Inflammatory macrophage treated with lipopolysaccharide for 4 hours (primary cell): ENCODE measurements at regions not wholly inside any gene's neighbourhood (a gene's known extent, or its start where the extent isn't known, plus 50 kb on each side); places are given as distances from the start of the nearest gene placed in this dataset.
"Not testable (repeated sequence)": the region's sequence is repeated elsewhere in the genome, so short reads cannot be mapped to it uniquely, and the experiment has no call there.

Experiments used
- DNase-seq: peaks from one replicate; pipeline ENCODE4 v3.0.0-alpha.2; 2020

DNA sequence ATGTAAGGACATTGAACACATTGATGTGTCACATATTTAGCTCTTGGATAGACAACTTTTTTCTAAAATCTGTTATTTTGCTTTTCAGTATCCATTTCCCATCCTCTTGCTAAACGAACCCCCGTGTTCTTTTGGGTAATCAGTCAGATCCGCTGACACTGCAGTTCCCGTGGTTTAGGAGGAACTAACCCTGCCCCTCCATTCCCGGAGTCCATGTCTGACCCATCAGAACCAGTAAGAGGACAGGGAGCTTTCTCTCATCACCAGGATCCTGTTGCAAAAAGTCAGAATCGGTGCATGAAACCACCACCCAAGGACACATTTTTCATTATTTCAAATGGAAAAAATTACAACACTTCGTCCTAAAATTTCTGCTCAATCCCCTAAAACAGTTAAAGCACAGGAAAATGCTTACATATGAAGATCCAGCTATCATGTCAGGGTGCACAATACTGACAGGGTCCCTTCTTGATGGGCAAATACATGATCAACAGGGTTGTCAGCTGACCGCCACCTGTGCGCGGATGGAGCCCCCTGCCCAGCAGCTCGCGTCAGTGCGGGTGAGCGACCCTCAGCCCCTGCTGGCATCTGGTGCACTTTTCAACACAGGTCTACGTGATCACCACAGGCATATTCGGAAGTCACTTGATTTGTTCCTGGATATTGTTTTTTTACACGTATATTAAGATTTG lies 276.8 kb downstream of the ADGRD1 start:
- no peak for DNase-seq

DNA sequence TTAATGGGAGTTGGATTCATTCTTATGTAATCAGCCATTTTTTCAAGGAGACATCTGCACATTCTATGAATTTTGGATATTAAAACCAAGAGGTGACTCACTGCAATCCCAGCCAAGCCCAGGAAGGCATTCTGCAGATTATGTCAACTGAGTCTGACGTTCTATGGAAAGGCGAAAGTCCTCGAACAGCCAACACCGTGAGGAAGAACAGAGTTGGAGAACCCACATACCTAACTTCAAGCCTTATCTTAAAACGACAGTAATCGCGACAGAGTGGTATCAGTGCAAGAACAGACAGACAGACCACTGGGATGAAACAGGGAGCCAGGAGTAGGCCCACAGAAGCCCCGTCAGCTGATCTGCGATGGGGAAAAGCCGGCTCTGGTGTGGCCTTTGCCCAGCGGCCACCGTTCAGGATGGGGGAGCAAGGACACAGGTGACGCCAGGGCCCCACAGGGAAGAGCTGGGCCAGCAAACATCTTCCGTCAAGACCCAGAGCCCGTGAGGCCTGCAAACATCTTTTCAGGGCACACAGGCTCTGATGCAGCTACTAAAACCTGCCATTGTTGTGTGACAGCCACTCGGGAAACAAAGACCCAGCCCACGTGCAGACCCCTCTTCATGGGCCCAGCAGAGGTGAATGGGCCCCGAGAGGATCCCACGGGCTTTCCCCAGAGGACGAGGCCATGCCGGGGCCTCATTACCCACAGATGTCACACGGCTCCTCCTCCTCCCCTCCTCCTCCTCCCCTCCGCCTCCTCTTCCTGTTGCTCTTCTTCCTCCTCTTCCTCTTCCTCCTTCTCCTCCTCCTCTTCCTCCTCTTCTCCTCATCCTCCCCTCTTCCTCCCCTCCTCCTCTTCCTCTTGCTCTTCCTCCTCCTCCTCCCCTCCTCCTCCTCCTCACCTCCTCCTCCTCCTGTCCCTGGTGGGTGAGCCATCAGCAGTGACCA lies 277.6 kb downstream of the ADGRD1 start:
- no peak for DNase-seq

DNA sequence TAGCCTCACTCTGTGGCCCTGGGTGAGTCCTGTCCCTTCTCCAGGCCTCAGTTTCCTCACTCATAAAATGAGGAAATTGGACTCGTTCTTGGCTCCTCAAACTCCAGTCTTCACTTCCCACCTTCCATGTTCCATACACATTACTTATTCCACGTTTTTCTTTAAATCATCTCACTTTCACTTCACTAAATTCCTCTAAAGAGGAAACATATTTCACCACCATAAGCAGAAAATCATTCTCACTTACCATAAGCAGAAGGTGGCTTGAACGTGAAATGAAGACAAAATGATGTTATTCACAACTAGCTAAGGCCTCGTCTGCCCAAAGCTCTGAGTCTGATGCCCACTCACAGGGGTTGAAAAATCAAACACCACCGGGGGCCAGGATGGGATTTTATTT lies 278.3 kb downstream of the ADGRD1 start:
- peak; percentile 27 for DNase-seq

DNA sequence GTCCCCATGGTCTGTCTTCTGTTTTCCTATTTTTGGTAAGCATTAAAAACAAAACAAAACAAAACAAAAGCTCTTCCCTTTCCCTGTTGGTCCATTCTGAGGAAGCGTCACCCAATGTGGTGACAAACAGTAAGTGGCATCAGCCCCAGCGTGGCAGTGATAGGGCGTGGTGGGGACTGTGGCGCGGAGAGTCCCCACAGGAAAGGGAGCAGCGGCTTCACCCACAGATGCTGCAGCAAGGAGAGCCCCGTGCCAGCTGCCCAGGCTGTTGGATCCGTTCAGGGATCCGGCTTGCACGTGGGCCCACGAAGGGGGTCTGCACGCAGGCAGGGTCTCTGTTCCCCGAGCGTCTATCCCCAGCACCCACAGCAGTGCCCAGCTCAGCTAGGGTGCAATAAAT lies 279.2 kb downstream of the ADGRD1 start:
- not testable (repeated sequence) for DNase-seq

DNA sequence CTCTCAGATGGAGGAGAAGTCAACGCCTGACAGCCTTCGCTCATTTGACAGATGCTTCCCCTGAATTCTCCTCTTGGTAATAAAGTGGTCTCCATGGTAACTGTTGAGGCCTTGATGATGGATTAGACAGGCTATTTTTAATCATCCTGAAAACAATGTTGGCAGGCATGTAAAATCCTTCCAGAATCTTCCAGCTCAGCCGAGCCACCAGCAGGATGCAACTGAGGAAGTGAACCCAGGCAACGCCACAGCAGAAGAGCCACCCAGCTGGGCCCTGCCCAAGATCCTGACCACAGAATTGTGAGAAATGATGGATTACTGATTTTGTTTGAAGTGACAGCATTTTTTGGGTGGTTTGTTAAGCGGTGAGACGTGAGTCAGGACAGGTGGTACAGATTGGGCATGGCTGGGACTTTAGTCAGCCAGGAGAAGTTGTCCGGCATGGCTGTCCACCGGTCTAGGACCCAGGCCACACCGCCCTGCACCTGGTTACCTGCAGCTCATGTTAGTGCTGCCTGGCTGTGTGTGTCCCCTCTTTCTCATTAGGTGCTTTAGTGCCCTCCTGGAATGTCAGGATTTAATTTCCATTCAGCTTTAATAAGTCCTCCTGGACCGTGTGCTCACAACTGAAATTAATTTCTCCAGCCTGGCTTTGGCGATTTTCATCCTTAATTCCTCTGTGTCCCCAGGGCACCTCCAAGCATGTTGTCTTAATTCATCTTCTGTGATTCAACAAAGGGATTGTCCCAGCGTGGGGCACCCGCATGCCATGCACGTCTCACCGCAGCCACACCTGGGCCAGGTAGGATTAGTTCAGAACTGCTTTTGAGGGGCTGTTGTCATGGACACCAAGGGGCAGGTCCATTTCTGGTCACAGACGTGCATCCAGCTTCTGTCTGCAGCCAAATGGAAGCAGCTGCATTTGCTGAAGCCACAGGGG lies 280.4 kb downstream of the ADGRD1 start:
- DNase-seq: not testable (repeated sequence)

DNA sequence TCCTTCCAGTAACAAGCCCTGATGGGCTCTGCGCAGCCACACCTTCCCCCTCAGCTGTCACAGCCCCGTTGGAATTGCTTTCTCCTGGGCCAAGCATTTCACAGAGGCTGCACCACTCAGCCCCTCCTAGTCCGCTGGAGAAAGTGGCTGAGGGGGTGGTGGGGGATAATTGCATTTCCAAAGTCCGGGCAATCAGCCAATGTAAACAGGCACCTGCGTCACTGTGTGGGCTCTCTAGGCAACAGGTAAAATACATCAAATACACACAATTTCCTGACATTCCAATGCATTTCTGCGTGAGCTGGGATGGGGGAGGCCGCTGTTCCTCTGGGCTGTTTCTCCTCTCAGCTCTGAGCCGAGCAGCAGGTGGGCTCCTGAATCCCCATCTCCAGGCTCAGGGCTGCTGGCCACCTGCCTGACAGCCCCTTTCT lies 281.1 kb downstream of the ADGRD1 start:
- not testable (repeated sequence) for DNase-seq

DNA sequence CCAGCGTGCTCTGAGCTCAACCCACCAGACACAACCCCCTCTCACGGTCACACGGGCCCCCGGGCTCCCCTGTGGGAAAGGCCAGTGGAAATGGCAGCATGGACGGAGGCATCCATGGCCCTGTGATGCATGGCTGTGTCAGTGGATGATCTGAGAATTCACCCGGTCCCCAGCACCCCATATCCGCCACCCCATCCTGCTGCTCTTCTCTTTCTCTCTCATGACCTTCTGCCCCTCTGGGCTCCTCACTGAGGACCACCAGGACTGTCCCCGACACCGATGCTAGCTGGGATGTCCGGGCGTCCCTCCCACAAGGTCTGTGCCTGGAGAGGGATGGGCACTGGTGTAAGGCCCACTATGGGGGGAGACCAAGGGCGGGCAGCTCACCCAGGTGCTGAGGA lies 282.2 kb downstream of the ADGRD1 start:
- DNase-seq: no peak

DNA sequence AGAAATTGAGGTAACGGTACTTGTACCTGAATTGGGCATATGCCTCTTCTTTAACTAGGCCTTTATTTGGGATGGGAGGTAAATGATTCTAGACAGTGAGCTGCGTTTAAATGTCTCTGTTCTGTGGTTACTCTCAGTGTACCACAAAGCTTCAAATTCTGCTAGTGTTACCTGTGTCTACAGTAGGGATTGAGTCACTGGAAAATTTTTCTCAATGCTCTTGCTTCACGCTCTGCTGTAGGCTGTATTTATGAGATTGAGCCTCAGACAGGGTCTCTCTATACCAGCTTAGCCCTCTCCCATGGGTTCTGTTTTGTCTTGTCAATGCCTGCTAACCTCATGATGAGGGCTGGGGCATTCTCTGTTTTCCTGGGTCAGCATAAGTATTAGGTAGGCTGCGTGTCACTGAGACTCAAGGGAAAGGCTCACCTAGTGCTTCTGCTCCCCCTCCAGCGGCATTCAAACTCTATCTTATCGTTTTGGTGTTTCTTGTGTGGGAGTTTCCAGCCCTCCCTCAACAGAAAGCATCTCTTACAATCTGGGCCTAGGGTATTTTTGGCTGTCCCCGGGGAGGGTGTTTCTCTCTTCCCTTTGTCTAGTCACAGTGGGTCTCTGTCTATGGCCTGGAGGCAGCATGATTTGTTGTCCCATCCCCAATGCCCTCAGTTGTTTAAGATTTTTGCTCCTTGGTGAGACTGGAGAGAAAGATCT lies 285.8 kb downstream of the ADGRD1 start:
- no peak for DNase-seq

DNA sequence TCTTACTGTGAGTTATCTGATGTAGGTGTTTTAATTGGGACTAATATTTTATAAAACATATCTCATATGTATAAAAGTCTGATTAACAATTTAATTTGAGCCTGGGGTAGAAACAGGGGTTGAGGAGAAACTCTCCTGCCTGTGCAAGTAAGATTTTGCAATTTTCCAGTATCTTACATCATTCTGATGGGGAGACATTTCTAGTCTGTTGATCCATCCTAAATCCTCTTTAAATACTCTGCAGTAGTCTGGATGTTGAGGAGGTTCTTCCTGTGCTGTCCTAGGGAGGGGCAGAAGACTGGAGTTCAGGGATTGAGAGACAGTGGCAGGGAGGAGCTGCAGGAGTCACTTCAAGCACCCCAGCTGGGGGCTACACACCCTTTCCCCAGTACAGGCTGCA lies 287.8 kb downstream of the ADGRD1 start:
- no peak for DNase-seq

DNA sequence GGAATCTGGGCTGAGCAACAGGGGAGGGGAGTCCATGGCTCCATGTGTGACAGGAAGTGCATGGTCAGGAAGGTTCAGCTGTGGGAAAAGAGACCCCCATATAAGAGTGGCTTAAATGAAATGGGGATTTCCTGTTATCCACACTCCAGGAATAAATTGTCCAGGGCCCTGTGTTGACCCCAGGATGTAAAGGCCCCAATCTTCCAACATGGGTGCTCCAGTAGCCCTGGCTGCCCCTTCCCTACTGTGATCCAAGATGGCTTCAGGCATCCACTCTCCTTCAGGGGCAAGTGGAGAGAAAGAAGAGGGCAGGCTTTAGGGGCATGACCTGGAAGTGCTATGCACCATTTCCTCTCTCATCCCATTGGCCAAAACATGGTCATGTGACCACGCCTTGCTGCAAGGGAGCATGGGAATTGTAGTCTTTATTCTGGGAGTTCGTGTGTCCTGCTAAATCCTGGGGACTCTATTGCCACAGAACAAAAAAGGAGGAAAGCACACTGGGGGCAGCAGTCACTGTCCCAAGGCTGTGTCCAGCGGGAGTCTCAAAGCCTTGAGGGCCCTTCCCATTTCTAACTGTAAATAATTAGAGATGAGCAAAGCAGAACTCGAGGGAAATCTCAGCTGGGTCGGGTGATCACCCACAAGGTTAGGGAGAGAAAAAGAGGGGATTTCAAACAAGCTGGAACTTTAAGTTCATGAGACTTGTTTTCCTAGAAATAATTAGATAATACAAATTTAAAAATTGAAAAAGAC lies 289.2 kb downstream of the ADGRD1 start:
- DNase-seq: peak; percentile 8

DNA sequence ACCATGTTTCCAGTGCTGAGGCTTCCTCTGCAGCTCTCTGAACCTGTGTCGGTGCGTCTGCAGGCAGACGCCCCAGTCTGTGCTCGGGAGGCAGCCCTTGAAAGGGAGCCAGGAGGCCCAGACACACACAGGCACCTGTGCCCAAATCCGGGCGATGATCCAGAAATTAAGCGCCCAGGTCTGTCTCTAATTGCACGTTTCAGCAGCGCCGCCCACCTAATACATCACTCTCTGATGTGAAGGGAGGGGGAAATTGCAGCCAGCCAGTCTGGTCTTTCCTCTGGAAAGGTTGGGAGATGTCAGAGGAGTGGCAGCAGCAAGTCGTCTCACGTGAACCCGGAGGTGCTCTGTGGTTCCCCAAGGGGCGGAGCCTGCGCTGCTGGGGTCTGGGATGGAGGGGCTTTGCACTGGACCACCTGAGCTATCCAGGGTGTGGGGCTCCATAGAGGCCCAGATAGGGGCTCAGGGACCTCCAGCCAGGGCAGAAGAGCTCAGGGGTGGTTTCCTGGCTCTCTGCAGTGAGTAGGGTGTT lies 290.5 kb downstream of the ADGRD1 start:
- DNase-seq: not testable (repeated sequence)

DNA sequence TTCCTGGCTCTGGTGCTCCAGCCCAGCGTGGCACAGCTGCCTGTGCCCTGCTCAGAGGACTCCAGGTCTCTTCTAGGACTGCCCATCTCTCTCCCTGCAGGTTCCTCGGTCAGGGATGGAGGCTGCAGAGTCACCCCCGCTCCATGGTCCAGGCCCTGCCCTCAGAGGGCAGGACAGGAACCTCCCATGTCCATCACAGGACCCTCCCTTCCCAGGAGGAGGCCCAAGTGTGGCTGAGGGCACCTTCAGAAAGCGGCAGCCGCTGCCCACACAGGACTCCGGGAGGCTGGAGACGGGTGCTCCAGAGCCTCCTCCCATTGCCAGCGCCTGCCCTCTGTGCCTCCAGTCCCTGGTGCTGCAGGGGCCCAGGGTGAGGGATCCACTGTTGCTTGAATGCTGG lies 291.5 kb downstream of the ADGRD1 start:
- DNase-seq: not testable (repeated sequence)

DNA sequence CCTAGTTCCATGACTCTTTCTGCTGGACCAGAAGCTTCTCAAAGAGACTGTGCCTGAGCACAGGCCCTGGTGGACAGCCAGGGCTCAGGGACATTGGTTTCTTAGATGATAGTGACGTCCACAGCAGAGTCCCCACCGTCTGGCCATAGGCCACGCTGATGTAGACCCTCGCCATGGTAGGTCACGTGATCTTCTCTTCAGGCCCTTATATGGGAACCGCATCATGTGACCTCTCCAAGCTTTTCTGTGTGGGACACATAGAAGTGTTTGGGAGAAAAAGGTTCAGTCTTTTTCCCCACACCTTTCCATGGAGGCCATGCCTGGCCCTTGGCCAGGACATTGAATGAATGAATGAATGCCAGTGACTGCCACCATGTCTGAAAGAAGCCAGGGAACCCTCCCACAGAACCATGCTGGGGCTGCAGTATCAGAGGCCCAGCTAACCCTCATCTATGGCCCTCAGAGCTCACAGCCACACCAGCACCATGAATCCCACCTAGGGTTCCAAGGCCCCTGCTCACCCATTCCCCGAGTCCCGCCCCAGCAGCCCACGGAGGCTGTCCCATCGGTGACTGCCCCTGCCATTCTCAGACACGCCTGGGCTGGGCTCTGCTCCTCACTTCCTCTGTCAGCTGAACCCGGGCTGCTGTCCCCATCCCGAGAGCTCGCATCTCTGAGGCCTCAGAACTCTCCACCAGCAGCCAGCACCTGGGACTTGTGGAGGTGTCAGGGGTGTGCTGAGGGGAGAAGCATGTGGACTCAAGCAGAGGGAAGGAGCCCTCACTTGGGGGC lies 292.1 kb downstream of the ADGRD1 start:
- no peak for DNase-seq

DNA sequence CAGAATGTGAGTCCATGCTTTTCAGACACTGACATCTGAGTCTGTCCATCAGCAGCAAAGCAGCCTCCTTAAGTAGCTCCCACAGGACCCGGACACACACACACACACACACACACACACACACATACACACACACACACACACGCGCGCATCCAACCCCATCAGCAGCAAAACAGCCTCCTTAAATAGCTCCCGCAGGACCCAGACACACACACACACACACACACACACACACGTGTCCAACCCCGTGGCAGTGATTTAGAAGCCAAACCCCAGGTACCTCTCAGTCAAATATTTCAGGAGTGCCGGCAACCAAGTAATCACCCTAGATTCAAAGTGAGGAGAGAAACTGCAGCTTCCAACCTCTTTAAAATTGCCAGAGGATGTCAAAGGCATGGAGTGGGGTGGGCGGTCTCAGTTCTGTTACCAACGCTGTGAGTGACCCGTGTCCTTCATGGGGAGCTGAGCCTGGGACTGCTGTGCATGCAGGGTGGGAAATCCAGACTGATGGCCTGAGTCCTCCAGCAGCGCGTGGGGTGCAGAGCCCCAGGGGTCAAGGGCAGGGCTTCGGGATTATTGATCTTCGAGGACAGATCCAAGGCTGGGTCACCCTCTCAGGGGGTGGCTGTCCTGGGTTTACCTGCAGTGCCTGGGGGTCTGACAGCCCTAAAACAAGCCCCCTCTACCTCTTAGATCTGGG lies 293.5 kb downstream of the ADGRD1 start:
- DNase-seq: not testable (repeated sequence)

DNA sequence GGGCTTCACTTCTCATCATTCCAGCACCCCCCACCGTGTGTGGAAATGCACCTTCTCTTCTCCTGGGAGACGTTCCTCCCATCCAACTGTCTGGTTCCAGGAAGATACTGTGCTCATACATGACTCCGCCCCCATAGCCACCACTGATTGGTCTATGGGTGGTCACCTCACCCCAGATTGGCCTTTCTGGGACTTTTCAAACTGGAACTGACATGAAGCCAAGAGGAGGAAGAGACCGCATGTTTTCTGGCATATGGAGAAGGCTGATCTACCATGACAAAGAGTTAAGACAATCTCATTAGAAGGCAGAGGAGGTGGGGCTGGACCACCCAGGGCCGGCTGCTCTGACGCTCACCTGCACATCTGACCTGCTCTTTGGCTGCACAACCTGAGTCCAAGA lies 294.2 kb downstream of the ADGRD1 start:
- DNase-seq: not testable (repeated sequence)

DNA sequence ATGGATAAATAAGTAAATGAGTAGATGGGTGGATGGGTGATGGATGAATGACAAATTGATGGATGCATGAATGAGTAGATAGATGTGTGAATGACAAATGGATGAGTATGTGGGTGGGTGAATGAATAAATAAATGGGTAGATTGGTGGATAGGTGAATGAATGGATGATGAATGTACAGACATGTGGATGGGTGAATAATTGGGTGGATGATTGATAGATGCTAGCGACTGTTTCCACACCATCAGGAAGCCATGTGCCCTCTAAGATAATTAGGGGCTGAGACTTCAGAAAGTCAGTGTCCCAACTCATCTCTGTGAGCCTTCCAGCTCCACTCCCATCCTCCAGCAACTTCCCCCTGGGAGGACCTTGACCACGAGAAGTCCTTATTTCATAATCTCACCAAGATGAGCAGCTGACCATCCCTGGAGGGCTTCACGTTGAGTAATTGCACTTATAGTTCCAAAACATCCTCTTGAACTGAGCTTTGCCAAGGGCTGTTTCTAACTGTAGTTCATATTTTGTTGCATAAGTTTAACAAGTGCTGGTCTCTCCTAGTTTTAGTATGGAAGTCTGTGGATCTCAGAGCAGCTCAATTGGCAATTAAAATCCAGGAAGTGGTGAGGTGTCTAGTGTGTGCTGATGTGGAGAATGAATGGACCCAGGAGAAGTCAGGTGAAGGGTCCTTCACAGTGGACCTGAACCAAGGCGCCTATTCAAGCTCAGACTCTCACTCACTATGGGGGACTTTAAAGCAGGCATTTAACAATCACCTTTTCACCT lies 295.7 kb downstream of the ADGRD1 start:
- DNase-seq: peak; percentile 9

DNA sequence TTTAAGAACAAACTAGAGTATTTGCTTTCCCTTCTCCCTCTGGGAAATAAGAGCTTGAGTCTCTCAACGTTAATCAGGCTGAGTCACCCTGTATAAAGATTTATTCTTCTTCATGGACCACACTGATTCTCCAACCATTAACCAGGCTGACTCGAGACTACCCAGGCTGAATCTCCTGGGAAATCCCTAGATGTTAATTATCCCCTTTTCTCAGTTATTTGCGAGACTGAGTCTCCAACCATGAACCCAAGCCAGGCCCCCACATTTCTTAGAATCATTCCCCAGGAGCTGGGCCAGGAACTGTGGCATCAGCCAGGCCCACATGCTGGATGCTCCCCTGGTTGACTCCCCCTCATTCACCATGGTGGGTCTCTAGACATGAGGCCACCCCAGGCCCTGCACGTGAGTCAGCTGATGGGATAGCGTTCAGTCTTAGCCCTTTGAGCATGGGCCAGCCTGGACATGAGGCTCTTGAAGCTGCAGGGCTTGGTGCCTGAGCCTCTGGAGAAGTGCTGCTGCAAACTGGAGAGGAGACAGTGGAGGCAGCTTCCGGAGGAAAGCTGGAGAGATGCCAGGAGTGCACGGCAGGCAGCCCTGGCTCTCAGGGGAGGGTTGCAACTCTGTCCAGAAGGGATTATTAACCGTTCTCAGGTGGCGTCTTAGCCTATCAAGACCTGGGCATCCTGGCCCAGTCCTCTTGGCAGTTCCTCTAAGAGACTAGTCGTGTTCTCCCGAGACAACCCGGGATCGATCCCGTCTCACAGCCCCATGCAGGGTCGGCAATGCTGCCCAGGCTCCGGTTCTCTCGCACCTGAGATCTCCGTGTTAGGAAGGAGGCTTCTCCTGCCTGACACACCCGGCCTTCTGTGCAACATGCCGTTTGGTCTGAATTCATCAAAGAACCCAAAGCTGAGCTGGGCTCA lies 296.6 kb downstream of the ADGRD1 start:
- DNase-seq: no peak

DNA sequence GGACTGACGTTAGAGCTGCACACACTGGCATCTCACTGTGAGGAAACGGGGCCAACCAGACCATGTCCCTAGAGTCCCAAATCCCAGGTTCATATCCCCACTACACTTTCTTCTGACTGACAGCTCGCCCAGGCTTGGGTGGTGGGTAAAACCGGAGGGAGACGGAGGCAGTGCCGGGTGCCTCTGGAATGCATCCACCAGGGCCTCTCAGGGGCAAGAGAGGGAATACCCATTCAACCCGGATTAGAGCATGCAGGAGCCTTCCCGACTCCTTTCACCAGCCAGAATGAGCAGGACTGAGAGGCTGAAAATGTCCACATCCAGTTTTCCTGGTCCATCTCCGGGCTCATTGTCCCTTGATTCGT lies 297.2 kb downstream of the ADGRD1 start:
- no peak for DNase-seq
